H1 (cell line): ENCODE measurements at regions not wholly inside any gene's neighbourhood (a gene's known extent, or its start where the extent isn't known, plus 50 kb on each side); places are given as distances from the start of the nearest gene placed in this dataset.

Experiments used
- CTCF ChIA-PET: fragments of 300-600 bp; sonication (Branson Sonifier 250); formaldehyde crosslinking; loops from one replicate; lab custom pipeline; 2021; ENCODE audit not compliant: partially characterized antibody; lab: Charles Lee
- POLR2A ChIA-PET: fragments of 300-600 bp; sonication (Branson Sonifier 250); formaldehyde crosslinking; loops from one replicate; lab custom pipeline; 2021; ENCODE audit warnings: inconsistent platforms; ENCODE audit not compliant: partially characterized antibody; lab: Charles Lee
- DNase-seq, 2 experiments: peaks; one replicate each; pipeline versions ENCODE4 v3.0.0 to v3.0.0-alpha.2; 2010 to 2022; ENCODE audit warnings: low spot score in 2 of 2, low read depth in 1 of 2, mixed read lengths in 1 of 2
- FAIRE-seq: peaks from 2 replicates; lab custom pipeline; 2011; peaks lifted over from hg19 to GRCh38; lab: Jason Lieb, UNC
- H2AFZ ChIP-seq: 2 replicates; pipeline ENCODE4 v1.8.1; 2012; ENCODE audit warnings: low read length, inconsistent platforms
- H2AK5ac ChIP-seq: 2 replicates; pipeline ENCODE4 v1.6.1; 2013; ENCODE audit warnings: low read depth, low read length
- H2BK120ac ChIP-seq: replicated peaks from 2 replicates; pipeline ENCODE3; 2013; ENCODE audit warnings: low read depth, low read length, inconsistent platforms
- H2BK12ac ChIP-seq: 2 replicates; pipeline ENCODE4 v1.6.1; 2013; ENCODE audit warnings: low read depth, low read length
- H2BK15ac ChIP-seq: 2 replicates; pipeline ENCODE4 v1.6.1; 2013; ENCODE audit warnings: low read length
- H2BK20ac ChIP-seq: 2 replicates; pipeline ENCODE4 v1.6.1; 2013; ENCODE audit warnings: low read length
- H2BK5ac ChIP-seq: 2 replicates; pipeline ENCODE4 v1.6.1; 2013; ENCODE audit warnings: low read depth, low read length
- H3K14ac ChIP-seq: 2 replicates; pipeline ENCODE4 v1.6.1; 2013; ENCODE audit warnings: inconsistent platforms; ENCODE audit not compliant: insufficient read length
- H3K18ac ChIP-seq: 2 replicates; pipeline ENCODE4 v1.6.1; 2013; ENCODE audit warnings: low read length; ENCODE audit errors: extremely low read depth
- H3K23ac ChIP-seq: 2 replicates; pipeline ENCODE4 v1.6.1; 2013; ENCODE audit warnings: inconsistent platforms; ENCODE audit not compliant: insufficient read length
- H3K23me2 ChIP-seq: 2 replicates; pipeline ENCODE4 v1.6.1; 2013; ENCODE audit warnings: low read depth, low read length
- H3K27ac ChIP-seq: 2 replicates; pipeline ENCODE4 v1.6.1; 2011; ENCODE audit warnings: low read depth, low read length, inconsistent platforms
- H3K27me3 ChIP-seq, 4 experiments: replicated peaks in 1 of 4; 1 replicate in 1 of 4; 2 replicates in 3 of 4; pipeline versions ENCODE4 v1.6.1 to v1.8.1; 2011 to 2013; ENCODE audit warnings: low read length in 3 of 4, mild to moderate bottlenecking in 3 of 4, inconsistent platforms in 2 of 4, mixed read lengths in 2 of 4, moderate library complexity in 1 of 4; ENCODE audit not compliant: control insufficient read depth in 3 of 4, insufficient read depth in 3 of 4; ENCODE audit errors: extremely low read depth in 1 of 4
- H3K36me3 ChIP-seq, 4 experiments: 2 replicates each; pipeline versions ENCODE4 v1.6.1 to v1.8.1; 2011 to 2013; ENCODE audit warnings: mild to moderate bottlenecking in 4 of 4, low read length in 3 of 4, moderate library complexity in 2 of 4, control low read depth in 1 of 4, inconsistent platforms in 1 of 4; ENCODE audit not compliant: insufficient read depth in 4 of 4, control insufficient read depth in 2 of 4
- H3K4ac ChIP-seq: replicated peaks from 2 replicates; pipeline ENCODE3; 2013; ENCODE audit warnings: low read length, low read depth, mixed read lengths, inconsistent platforms; ENCODE audit not compliant: insufficient read length
- H3K4me1 ChIP-seq, 4 experiments: replicated peaks in 1 of 4; 1 replicate in 1 of 4; 2 replicates in 3 of 4; pipeline versions ENCODE4 v1.6.1 to v1.8.1; 2011 to 2013; ENCODE audit warnings: low read length in 3 of 4, inconsistent platforms in 2 of 4, mixed read lengths in 1 of 4; ENCODE audit not compliant: insufficient read depth in 4 of 4, control insufficient read depth in 3 of 4
- H3K4me2 ChIP-seq, 2 experiments: 2 replicates each; pipeline versions ENCODE4 v1.6.1 to v1.8.1; 2011 to 2013; ENCODE audit warnings: low read depth in 2 of 2, low read length in 2 of 2, control low read depth in 1 of 2, inconsistent platforms in 1 of 2, mild to moderate bottlenecking in 1 of 2; ENCODE audit not compliant: insufficient read depth in 1 of 2
- H3K4me3 ChIP-seq, 4 experiments: fragments of 200-600, 300-600 bp in 1 of 4; sonication (generic), shearing (Covaris generic), sonication (Bioruptor Twin) in 1 of 4; 2 replicates each; pipeline versions ENCODE4 v1.5.1 to v1.8.1; 2011 to 2016; ENCODE audit warnings: low read length in 4 of 4, low read depth in 3 of 4, control low read depth in 2 of 4, inconsistent platforms in 2 of 4, mild to moderate bottlenecking in 2 of 4, mixed read lengths in 1 of 4, moderate library complexity in 1 of 4; ENCODE audit not compliant: insufficient read depth in 2 of 4; ENCODE audit errors: extremely low read depth in 1 of 4
- H3K56ac ChIP-seq: replicated peaks from 2 replicates; pipeline ENCODE3; 2013; ENCODE audit warnings: low read depth, mild to moderate bottlenecking, mixed read lengths, low read length, inconsistent platforms; ENCODE audit not compliant: insufficient read length
- H3K79me1 ChIP-seq: 2 replicates; pipeline ENCODE4 v1.6.1; 2013; ENCODE audit warnings: low read depth, low read length, control low read depth
- H3K79me2 ChIP-seq, 2 experiments: 2 replicates each; pipeline versions ENCODE4 v1.6.1 to v1.8.1; 2012 to 2013; ENCODE audit warnings: low read length in 2 of 2, mild to moderate bottlenecking in 2 of 2, inconsistent platforms in 1 of 2; ENCODE audit not compliant: insufficient read depth in 2 of 2, control insufficient read depth in 1 of 2
- H3K9ac ChIP-seq, 4 experiments: replicated peaks in 1 of 4; 1 replicate in 1 of 4; 2 replicates in 3 of 4; pipeline versions ENCODE4 v1.6.1 to v1.8.1; 2011 to 2013; ENCODE audit warnings: low read depth in 3 of 4, low read length in 3 of 4, control low read depth in 2 of 4, mild to moderate bottlenecking in 2 of 4, moderate library complexity in 2 of 4, inconsistent platforms in 1 of 4; ENCODE audit errors: extremely low read depth in 1 of 4
- H3K9me3 ChIP-seq, 2 experiments: 2 replicates each; pipeline versions ENCODE4 v1.6.1 to v1.8.1; 2012 to 2013; ENCODE audit warnings: mild to moderate bottlenecking in 2 of 2, moderate library complexity in 2 of 2, control low read depth in 1 of 2, inconsistent platforms in 1 of 2, low read depth in 1 of 2, low read length in 1 of 2, mixed read lengths in 1 of 2; ENCODE audit not compliant: insufficient read depth in 2 of 2
- H4K20me1 ChIP-seq, 2 experiments: replicated peaks in 1 of 2; 2 replicates each; pipeline versions ENCODE3 to v1.8.1; 2011 to 2013; ENCODE audit warnings: inconsistent platforms in 2 of 2, low read length in 2 of 2, mild to moderate bottlenecking in 1 of 2; ENCODE audit not compliant: insufficient read depth in 2 of 2, control insufficient read depth in 1 of 2
- H4K5ac ChIP-seq: 2 replicates; pipeline ENCODE4 v1.6.1; 2013; ENCODE audit warnings: low read length, low read depth, mixed read lengths, inconsistent platforms; ENCODE audit not compliant: insufficient read length
- H4K8ac ChIP-seq: 2 replicates; pipeline ENCODE4 v1.8.0; 2013; ENCODE audit warnings: mild to moderate bottlenecking, moderate library complexity, low read length, inconsistent platforms; ENCODE audit not compliant: insufficient read depth; ENCODE audit errors: extremely low read depth
- H4K91ac ChIP-seq: replicated peaks from 2 replicates; pipeline ENCODE3; 2013; ENCODE audit warnings: low read length, mixed read lengths, inconsistent platforms; ENCODE audit not compliant: insufficient read length
- CREB1 ChIP-seq: IDR thresholded peaks from 2 replicates; pipeline ENCODE4 v1.6.1; 2012; ENCODE audit warnings: inconsistent platforms
- CTCF ChIP-seq, 3 experiments: IDR thresholded peaks; 1 replicate in 2 of 3; 2 replicates in 1 of 3; pipeline versions ENCODE4 v1.5.1 to v1.6.1; 2011; ENCODE audit warnings: low read length in 3 of 3, mild to moderate bottlenecking in 3 of 3, inconsistent platforms in 2 of 3, low read depth in 1 of 3, moderate library complexity in 1 of 3; ENCODE audit not compliant: insufficient read depth in 1 of 3; ENCODE audit errors: control extremely low read depth in 1 of 3
- EGR1 ChIP-seq: IDR thresholded peaks from 2 replicates; pipeline ENCODE4 v1.6.1; 2011; ENCODE audit warnings: low read depth, low read length, borderline replicate concordance
- KDM1A ChIP-seq: fragments of 200-600, 300-600 bp; sonication (generic); IDR thresholded peaks from 2 replicates; pipeline ENCODE4 v1.7.1; 2016; ENCODE audit warnings: mild to moderate bottlenecking, low read length, borderline replicate concordance
- NANOG ChIP-seq: IDR thresholded peaks from 2 replicates; pipeline ENCODE4 v1.6.1; 2011; ENCODE audit warnings: low read length, low read depth, mild to moderate bottlenecking, inconsistent platforms; ENCODE audit not compliant: insufficient read depth, poor library complexity, severe bottlenecking
- NRF1 ChIP-seq: IDR thresholded peaks from 2 replicates; pipeline ENCODE4 v1.6.1; 2011; ENCODE audit warnings: mild to moderate bottlenecking, low read depth, low read length, improper control_type of control experiment
- RFX5 ChIP-seq: IDR thresholded peaks from 2 replicates; pipeline ENCODE4 v1.6.1; 2011; ENCODE audit warnings: low read depth, low read length, improper control_type of control experiment, borderline replicate concordance
- TAF7 ChIP-seq: optimal IDR thresholded peaks from 2 replicates; pipeline ENCODE3; 2011; ENCODE audit warnings: low read depth, mild to moderate bottlenecking, inconsistent platforms, low read length, moderate library complexity, borderline replicate concordance
- TBP ChIP-seq: IDR thresholded peaks from 2 replicates; pipeline ENCODE4 v1.6.1; 2011; ENCODE audit warnings: low read depth, low read length, improper control_type of control experiment
- TCF12 ChIP-seq: IDR thresholded peaks from 2 replicates; pipeline ENCODE4 v1.6.1; 2011; ENCODE audit warnings: low read depth, mild to moderate bottlenecking, low read length
- TEAD4 ChIP-seq: IDR thresholded peaks from 2 replicates; pipeline ENCODE4 v1.6.1; 2012; ENCODE audit warnings: low read depth, low read length, inconsistent platforms, mixed read lengths
- WGBS, 2 experiments: shearing (Covaris generic) in 1 of 2; methylation state at CpG; one replicate each; pipeline versions ENCODE4 v1.1.6 to v1.1.7; 2013 to 2015; ENCODE audit warnings: low lambda C conversion rate in 2 of 2, mixed read lengths in 2 of 2, inconsistent platforms in 1 of 2, low coverage in 1 of 2, missing lambda C conversion rate in 1 of 2; ENCODE audit not compliant: insufficient replicate concordance in 2 of 2, insufficient coverage in 1 of 2, insufficient read length in 1 of 2; ENCODE audit errors: extremely low coverage in 1 of 2, missing lambda C conversion rate in 1 of 2; 5-methylcytosine and 5-hydroxymethylcytosine counted together

DNA sequence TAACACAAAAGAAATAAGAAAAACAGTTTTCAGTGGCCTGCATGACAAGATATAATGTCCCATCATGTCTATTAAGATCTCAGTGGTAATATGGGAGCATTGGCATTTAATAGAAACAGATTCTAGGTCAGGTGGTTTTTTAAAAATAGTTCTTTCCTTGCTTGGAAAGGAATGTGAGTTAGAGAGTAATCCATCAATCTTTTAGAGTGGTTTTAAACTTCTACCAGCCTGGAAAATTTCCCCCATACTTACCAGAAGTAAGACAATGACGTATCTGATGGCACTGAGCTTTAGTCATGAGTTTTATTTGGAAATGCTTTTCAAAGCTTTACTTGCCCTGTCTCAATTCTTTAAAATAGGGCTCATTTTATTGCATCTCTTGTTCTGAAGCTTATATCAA, 441.7 kb upstream of the SMIM21 start:
- Histone ChIP-seq H3K36me3 (no peaks in the 10 kb centered on the region), H2AK5ac (no peak overlapping the region), H4K20me1 (peaks cover 0 to 3% of the 10 kb centered on the region in 2 experiments), H4K5ac (no peak overlapping the region), H3K23ac (no peak overlapping the region), H3K56ac (no peak overlapping the region), H3K79me1 (no peaks in the 10 kb centered on the region), H3K14ac (no peak overlapping the region), H3K27ac (no peak overlapping the region), H3K4ac (no peak overlapping the region), H2BK20ac (no peak overlapping the region), H2BK15ac (no peak overlapping the region), H3K79me2 (no peaks in the 10 kb centered on the region; a peak in 1 of 4 replicates), H3K9me3 (no peaks in the 10 kb centered on the region), H2BK5ac (no peak overlapping the region), H4K8ac (no peak overlapping the region), H3K27me3 (no peaks in the 10 kb centered on the region), H3K9ac (no peak overlapping the region), H2AFZ (no peak overlapping the region), H3K23me2 (no peaks in the 10 kb centered on the region; the same call in 1 of the 2 replicates), H4K91ac (no peak overlapping the region), H2BK12ac (no peak overlapping the region), H3K4me1 (peaks cover 0 to 3% (median 0%) of the 10 kb centered on the region in 4 experiments; a peak in 2 of 7 replicates), H2BK120ac (no peak overlapping the region), H3K18ac (no peak overlapping the region), H3K4me2 (no peak overlapping the region), H3K4me3 (no peak overlapping the region)
- no peak for TF ChIP-seq NANOG
- TF ChIP-seq TAF7: no peak
- TF ChIP-seq KDM1A: no peak
- no peak for TF ChIP-seq RFX5
- TF ChIP-seq TCF12: no peak
- no peak for TF ChIP-seq CREB1
- TF ChIP-seq TBP: no peak
- TF ChIP-seq TEAD4: no peak
- no peak for TF ChIP-seq EGR1
- TF ChIP-seq NRF1: no peak
- TF ChIP-seq CTCF (IDR thresholded peaks at IDR 0.05; ENCODE audit: control extremely low read depth in 1 of 3, insufficient read depth in 1 of 3, low read depth in 1 of 3, low read length in 3 of 3): no peak
- ChIA-PET CTCF (interaction anchor here (0.7 to 2.5 kb wide), 3 partner anchors 15 to 156 kb away, joined by 3 to 6 read pairs (median 3); no protein-coding TSS in a partner anchor), POLR2A (no interaction called here)
- FAIRE-seq (no peak), DNase-seq (no peak)
- WGBS, 2 experiments: 82% methylated on average over 1 of the region's 1 CpG; no CpG with 5 or more reads in 1 of the 2 experiments
